ENCODE measurements at regions not wholly inside any gene's neighbourhood (a gene's known extent, or its start where the extent isn't known, plus 50 kb on each side); places are given as distances from the start of the nearest gene placed in this dataset.

DNA sequence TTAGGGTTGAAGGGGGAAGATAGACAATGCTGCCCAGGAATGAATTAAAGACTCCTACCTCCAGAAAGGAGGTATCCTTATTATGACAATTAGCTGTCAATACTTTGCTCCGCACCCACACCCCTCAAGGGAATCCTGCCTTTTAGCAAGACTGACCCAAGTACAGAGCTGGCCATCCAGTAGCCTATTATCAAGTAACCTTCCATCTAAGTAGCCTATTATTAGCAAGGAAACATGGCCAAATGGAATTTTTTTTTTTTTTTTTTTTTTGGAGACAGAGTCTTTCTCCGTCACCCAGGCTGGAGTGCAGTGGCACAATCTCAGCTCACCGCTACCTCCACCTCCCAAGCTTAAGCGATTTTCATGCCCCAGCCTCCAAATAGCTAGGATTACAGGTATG is 161.3 kb downstream of the PMP22 start:
- no peaks in the 10 kb centered on the region for H3K79me2 ChIP-seq (ENCODE audit: low read length)
- no peaks in the 10 kb centered on the region for H4K20me1 ChIP-seq (ENCODE audit: insufficient read depth, low read length)
- no peaks in the 10 kb centered on the region for H3K9me2 ChIP-seq (replicated peaks; ENCODE audit: insufficient read depth, low read length)
- no peak overlapping the region for H3K4me3 ChIP-seq (ENCODE audit: low read length)
- no peaks in the 10 kb centered on the region for H3K9me3 ChIP-seq (replicated peaks; ENCODE audit: insufficient read depth, low read length)
- TF ChIP-seq EZH2 (optimal IDR thresholded peaks at IDR 0.05; ENCODE audit: low read depth, low read length), result no peak
- TF ChIP-seq EZH2phosphoT487 (IDR thresholded peaks at IDR 0.05; ENCODE audit: low read length), result no peak
- TF ChIP-seq, protein P1, sequence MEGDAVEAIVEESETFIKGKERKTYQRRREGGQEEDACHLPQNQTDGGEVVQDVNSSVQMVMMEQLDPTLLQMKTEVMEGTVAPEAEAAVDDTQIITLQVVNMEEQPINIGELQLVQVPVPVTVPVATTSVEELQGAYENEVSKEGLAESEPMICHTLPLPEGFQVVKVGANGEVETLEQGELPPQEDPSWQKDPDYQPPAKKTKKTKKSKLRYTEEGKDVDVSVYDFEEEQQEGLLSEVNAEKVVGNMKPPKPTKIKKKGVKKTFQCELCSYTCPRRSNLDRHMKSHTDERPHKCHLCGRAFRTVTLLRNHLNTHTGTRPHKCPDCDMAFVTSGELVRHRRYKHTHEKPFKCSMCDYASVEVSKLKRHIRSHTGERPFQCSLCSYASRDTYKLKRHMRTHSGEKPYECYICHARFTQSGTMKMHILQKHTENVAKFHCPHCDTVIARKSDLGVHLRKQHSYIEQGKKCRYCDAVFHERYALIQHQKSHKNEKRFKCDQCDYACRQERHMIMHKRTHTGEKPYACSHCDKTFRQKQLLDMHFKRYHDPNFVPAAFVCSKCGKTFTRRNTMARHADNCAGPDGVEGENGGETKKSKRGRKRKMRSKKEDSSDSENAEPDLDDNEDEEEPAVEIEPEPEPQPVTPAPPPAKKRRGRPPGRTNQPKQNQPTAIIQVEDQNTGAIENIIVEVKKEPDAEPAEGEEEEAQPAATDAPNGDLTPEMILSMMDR (IDR thresholded peaks at IDR 0.05; ENCODE audit: low read length), result no peak
- H3K36me3 ChIP-seq (replicated peaks; ENCODE audit: insufficient read depth, low read length), result no peaks in the 10 kb centered on the region
- H3K9ac ChIP-seq (ENCODE audit: low read length), result no peak overlapping the region
- DNase-seq, result no peak
- H3K4me1 ChIP-seq (ENCODE audit: low read length), result no peaks in the 10 kb centered on the region
- no peaks in the 10 kb centered on the region for H3F3A ChIP-seq (ENCODE audit: insufficient read depth, low read length)
- no peak overlapping the region for H3K27ac ChIP-seq (ENCODE audit: low read length)
- no peaks in the 10 kb centered on the region for H3K27me3 ChIP-seq (replicated peaks; ENCODE audit: insufficient read depth, low read length)
- no peak overlapping the region for H2AFZ ChIP-seq (ENCODE audit: low read length)
- H3K4me2 ChIP-seq (ENCODE audit: low read depth, low read length), result no peak overlapping the region

DNA sequence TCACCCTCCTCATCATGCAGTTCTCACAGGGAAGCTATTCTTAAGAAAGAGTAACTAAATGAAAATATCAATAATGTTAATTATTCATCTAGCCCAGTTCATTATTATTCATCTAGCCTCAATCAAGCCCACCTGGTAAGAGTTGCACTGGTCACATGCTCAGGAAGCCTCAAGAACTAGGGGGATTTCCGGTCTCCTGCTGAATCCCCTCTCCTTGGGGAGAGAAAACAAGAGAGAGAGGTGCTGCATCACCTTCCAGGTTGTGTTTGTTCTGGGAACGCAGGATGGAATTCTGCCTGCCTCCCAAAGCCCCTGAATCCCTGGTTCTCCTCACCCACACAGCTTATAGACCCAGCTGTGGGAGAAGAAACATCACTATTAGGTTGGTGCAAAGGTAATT is 164.0 kb downstream of the PMP22 start:
- H3F3A ChIP-seq (ENCODE audit: insufficient read depth, low read length), result no peaks in the 10 kb centered on the region
- no peaks in the 10 kb centered on the region for H3K9me2 ChIP-seq (replicated peaks; ENCODE audit: insufficient read depth, low read length)
- H3K9ac ChIP-seq (ENCODE audit: low read length), result no peak overlapping the region
- H3K4me1 ChIP-seq (ENCODE audit: low read length), result no peaks in the 10 kb centered on the region
- DNase-seq, result no peak
- no peak overlapping the region for H2AFZ ChIP-seq (ENCODE audit: low read length)
- no peaks in the 10 kb centered on the region for H4K20me1 ChIP-seq (ENCODE audit: insufficient read depth, low read length)
- H3K27ac ChIP-seq (ENCODE audit: low read length), result no peak overlapping the region
- H3K4me3 ChIP-seq (ENCODE audit: low read length), result no peak overlapping the region
- H3K79me2 ChIP-seq (ENCODE audit: low read length), result no peaks in the 10 kb centered on the region
- no peaks in the 10 kb centered on the region for H3K9me3 ChIP-seq (replicated peaks; ENCODE audit: insufficient read depth, low read length)
- H3K36me3 ChIP-seq (replicated peaks; ENCODE audit: insufficient read depth, low read length), result no peaks in the 10 kb centered on the region
- H3K27me3 ChIP-seq (replicated peaks; ENCODE audit: insufficient read depth, low read length), result no peaks in the 10 kb centered on the region
- TF ChIP-seq, protein P1 (IDR thresholded peaks at IDR 0.05; ENCODE audit: low read length), result no peak
- TF ChIP-seq EZH2phosphoT487 (IDR thresholded peaks at IDR 0.05; ENCODE audit: low read length) (no peak), EZH2 (optimal IDR thresholded peaks at IDR 0.05; ENCODE audit: low read depth, low read length) (no peak)
- H3K4me2 ChIP-seq (ENCODE audit: low read depth, low read length), result no peak overlapping the region

GRCh38 chr17:15096511-15096910 is 168.6 kb downstream of the PMP22 start:
- Histone ChIP-seq H3K27me3 (replicated peaks; ENCODE audit: insufficient read depth, low read length) (no peaks in the 10 kb centered on the region), H3K4me3 (ENCODE audit: low read length) (no peak overlapping the region), H3K27ac (ENCODE audit: low read length) (no peak overlapping the region), H3K79me2 (ENCODE audit: low read length) (no peaks in the 10 kb centered on the region), H3K9me2 (replicated peaks; ENCODE audit: insufficient read depth, low read length) (no peaks in the 10 kb centered on the region), H3K36me3 (replicated peaks; ENCODE audit: insufficient read depth, low read length) (no peaks in the 10 kb centered on the region), H4K20me1 (ENCODE audit: insufficient read depth, low read length) (no peaks in the 10 kb centered on the region), H3K4me2 (ENCODE audit: low read depth, low read length) (no peak overlapping the region), H2AFZ (ENCODE audit: low read length) (no peak overlapping the region), H3F3A (ENCODE audit: insufficient read depth, low read length) (no peaks in the 10 kb centered on the region), H3K9ac (ENCODE audit: low read length) (no peak overlapping the region), H3K4me1 (ENCODE audit: low read length) (no peaks in the 10 kb centered on the region), H3K9me3 (replicated peaks; ENCODE audit: insufficient read depth, low read length) (no peaks in the 10 kb centered on the region)
- DNase-seq, result no peak
- TF ChIP-seq EZH2 (optimal IDR thresholded peaks at IDR 0.05; ENCODE audit: low read depth, low read length), result no peak

DNA sequence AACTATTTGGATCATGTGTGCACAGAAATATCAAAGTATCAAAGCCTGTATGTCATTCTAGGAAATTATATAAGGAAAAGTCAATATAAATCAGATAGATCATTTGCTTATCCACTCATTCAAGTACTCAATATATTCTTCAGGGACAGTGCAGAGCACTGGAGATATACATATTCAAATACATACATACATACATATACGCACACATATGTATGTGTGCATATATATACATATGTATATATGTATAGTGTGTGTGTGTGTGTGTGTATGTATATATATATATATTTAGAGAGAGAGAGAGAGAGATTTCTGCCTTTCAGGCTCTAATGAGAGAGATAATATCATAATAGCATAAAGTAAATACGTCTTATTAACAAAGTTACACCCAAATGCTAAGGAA is 169.2 kb downstream of the PMP22 start:
- Histone ChIP-seq H3K36me3 (replicated peaks; ENCODE audit: insufficient read depth, low read length) (no peaks in the 10 kb centered on the region), H3K4me3 (ENCODE audit: low read length) (no peak overlapping the region), H3K4me1 (ENCODE audit: low read length) (no peaks in the 10 kb centered on the region), H2AFZ (ENCODE audit: low read length) (no peak overlapping the region), H3K9ac (ENCODE audit: low read length) (no peak overlapping the region), H3K9me2 (replicated peaks; ENCODE audit: insufficient read depth, low read length) (no peaks in the 10 kb centered on the region), H4K20me1 (ENCODE audit: insufficient read depth, low read length) (no peaks in the 10 kb centered on the region), H3K4me2 (ENCODE audit: low read depth, low read length) (no peak overlapping the region), H3K79me2 (ENCODE audit: low read length) (no peaks in the 10 kb centered on the region), H3K27ac (ENCODE audit: low read length) (no peak overlapping the region), H3K27me3 (replicated peaks; ENCODE audit: insufficient read depth, low read length) (no peaks in the 10 kb centered on the region), H3K9me3 (replicated peaks; ENCODE audit: insufficient read depth, low read length) (no peaks in the 10 kb centered on the region), H3F3A (ENCODE audit: insufficient read depth, low read length) (no peaks in the 10 kb centered on the region)
- TF ChIP-seq EZH2 (optimal IDR thresholded peaks at IDR 0.05; ENCODE audit: low read depth, low read length), result no peak
- no peak for TF ChIP-seq EZH2phosphoT487 (IDR thresholded peaks at IDR 0.05; ENCODE audit: low read length)
- TF ChIP-seq, protein P1 (IDR thresholded peaks at IDR 0.05; ENCODE audit: low read length), result no peak
- no peak for DNase-seq
